ENCODE measurements at regions not wholly inside any gene's neighbourhood (a gene's known extent, or its start where the extent isn't known, plus 50 kb on each side); places are given as distances from the start of the nearest gene placed in this dataset.

GRCh38 chr6:95693108-95693507 is 115.8 kb downstream of the MANEA start:
- TF ChIP-seq CTCF (conservative IDR thresholded peaks at IDR 0.05; ENCODE audit: low read depth in 2 of 2) (no peak), POLR2AphosphoS5 (IDR thresholded peaks at IDR 0.05; ENCODE audit: low read depth) (no peak), REST (IDR thresholded peaks at IDR 0.05; ENCODE audit: unreplicated experiment) (peak; percentile 83), NANOG (IDR thresholded peaks at IDR 0.05; ENCODE audit: borderline replicate concordance) (no peak), ZNF462 (CRISPR knock-in tag; IDR thresholded peaks at IDR 0.05) (no peak)
